CD4-positive, alpha-beta T cell treated with Interleukin-17A for 1 hour (primary cell): ENCODE measurements at regions not wholly inside any gene's neighbourhood (a gene's known extent, or its start where the extent isn't known, plus 50 kb on each side); places are given as distances from the start of the nearest gene placed in this dataset.
"Not testable (repeated sequence)": the region's sequence is repeated elsewhere in the genome, so short reads cannot be mapped to it uniquely, and the experiment has no call there.

Source experiments
- DNase-seq: peaks from one replicate; pipeline ENCODE4 v3.0.0-alpha.2; 2020

GRCh38 chr1:83457735-83458248 lies 541.1 kb downstream of the TTLL7 start:
- DNase-seq = not testable (repeated sequence)

DNA sequence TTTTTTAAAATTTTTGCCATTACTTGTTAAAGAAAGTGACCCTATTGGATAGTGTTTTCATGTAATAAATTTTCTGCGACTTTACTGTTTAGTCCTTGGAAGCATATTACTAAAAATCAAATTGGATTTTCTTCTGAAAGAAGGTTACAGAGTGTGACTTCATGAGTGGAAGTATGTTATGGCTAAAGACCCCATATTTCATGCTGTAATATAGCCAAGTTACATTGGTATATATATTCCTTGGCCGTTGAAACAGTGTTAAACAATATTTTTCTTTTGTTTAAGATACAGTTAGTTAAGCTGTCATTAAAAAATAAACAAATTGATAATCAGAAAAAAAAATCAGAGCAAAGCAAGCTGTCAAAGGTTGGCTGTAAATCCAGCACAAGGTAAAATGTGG lies 541.7 kb downstream of the TTLL7 start:
- DNase-seq = not testable (repeated sequence)

DNA sequence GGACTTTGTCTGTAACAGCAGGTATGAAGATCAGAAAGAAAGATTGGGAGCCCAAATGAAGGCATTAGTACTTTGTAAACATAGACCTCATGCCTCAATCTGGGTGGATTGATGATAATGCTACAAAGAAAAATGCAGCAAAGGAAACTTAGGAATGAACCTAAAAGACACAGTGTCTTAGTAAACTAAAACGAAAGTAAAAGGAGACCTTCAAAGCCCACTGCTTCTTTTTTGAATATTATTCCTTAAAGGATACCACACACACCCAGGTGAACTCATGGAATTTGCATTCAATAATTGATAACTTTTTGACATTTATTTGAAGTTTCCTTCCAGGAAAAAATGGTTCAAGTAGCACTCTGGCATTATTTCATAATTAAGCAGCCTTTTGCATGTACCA lies 543.2 kb downstream of the TTLL7 start:
- DNase-seq = not testable (repeated sequence)

DNA sequence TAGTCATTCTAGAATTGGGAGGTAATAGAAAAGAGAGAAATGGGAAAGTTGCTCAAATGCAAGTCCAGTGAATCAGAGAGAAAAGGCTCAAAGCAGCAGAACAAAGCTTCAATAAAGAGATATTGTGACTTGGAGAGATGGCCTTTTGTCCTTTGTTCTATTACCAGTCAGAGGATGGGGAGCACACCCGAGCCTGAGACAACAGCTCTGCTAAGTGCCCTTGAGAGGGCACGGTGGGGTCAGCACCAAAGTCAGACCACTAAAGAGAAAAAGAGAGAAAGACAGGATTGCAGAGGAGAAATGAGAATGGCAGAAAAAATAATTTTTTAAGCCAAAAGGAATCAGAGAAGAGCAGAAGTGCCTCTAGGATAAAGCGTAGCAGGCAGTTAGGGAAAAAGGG lies 553.1 kb downstream of the TTLL7 start:
- not testable (repeated sequence) for DNase-seq

GRCh38 chr1:83442412-83442811 lies 556.5 kb downstream of the TTLL7 start:
- not testable (repeated sequence) for DNase-seq

GRCh38 chr1:83440586-83440985 lies 558.3 kb downstream of the TTLL7 start:
- DNase-seq = not testable (repeated sequence)

- not testable (repeated sequence) for DNase-seq
Observed at GRCh38 chr1:83440021-83440420, 558.9 kb downstream of the TTLL7 start.

DNA sequence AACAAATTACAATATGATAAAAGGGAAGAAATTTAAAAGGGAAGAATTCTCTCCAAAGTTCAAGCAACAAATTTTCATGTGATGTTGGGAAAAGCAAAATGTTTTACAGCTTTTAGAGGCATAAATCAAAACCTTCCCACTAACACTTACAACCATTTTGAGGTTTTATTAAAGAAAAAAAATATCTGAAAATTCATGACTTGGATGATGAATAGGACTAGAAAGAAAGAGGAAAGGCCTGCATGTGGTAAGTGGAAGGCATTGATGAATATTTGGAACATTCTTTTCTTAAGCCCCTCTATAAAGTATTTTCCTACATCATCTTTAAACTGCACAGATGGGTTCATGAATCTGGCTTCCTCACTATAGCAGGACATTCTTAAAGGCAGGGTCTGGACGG lies 560.6 kb downstream of the TTLL7 start:
- not testable (repeated sequence) for DNase-seq

GRCh38 chr1:83435336-83435735 lies 563.6 kb downstream of the TTLL7 start:
- DNase-seq = not testable (repeated sequence)

- not testable (repeated sequence) for DNase-seq
Observed at GRCh38 chr1:83427566-83427965, 571.4 kb downstream of the TTLL7 start.

- DNase-seq = not testable (repeated sequence)
Observed at GRCh38 chr1:83423382-83423781, 575.5 kb downstream of the TTLL7 start.

GRCh38 chr1:83418558-83418957 lies 580.4 kb downstream of the TTLL7 start:
- no peak for DNase-seq

- DNase-seq = not testable (repeated sequence)
Observed at GRCh38 chr1:83413839-83414107, 585.2 kb downstream of the TTLL7 start.

DNA sequence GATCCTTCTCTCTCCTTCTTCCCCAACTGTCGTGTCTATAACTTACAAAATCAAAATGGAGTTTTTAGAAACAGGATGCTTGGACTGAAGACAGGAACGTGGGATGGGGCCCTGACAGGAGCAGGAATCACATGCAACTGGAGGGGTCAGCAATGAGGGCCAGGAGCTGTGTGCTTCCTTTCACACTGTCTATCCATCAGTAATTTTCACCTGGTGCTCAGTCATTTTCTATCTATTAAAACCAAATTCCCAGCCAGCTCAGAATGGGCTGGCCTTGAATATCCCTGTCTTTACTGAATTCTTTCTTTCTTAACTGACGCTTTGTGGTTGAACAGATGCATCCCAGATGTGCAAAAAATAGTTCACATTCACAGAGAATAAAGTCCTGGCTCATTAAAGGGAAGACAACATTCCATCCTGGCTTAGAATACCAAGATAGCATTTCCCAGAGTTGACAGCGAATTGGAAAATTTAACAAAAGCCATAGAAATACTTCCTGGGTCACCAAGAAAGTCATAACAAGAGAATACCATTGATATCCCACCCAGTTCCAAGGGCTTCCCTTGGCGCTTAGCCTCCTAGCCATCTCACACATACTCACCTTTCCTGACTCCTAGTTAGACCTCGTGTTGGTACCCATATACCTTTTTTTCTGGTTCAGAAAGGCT lies 588.1 kb downstream of the TTLL7 start:
- DNase-seq = not testable (repeated sequence)

DNA sequence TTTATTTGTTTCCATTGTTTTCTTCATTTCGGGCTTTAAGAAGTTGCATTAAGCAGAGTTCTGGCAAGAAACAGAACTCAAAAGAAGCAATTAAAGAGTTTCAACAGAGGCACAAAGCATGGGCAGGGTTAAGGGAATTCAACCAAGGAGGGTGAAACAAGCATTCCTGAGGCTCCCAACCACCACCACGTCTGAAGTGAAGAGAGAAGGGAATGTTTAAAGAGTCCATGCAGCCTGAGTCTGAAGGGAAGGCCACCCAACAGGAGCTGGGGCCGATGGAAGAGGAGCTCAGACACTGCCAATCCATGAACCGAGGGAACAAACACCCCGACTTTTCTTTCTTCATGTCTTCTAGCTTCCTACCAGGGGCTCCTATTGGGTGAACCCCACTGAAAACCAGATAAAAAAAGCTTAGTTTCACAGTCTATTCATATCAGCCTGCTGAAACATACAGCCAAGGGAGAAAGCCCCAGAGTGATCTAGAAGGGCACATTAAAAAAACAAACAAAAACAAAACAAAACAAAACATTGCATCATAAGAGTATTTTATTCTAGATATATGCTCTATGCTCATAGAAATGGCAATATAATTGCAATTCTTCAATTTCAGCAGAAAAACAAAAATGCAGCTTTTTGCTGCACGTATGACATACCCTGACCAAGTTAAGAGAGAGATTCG lies 592.1 kb downstream of the TTLL7 start:
- not testable (repeated sequence) for DNase-seq

- not testable (repeated sequence) for DNase-seq
Observed at GRCh38 chr1:83405789-83406188, 593.1 kb downstream of the TTLL7 start.

DNA sequence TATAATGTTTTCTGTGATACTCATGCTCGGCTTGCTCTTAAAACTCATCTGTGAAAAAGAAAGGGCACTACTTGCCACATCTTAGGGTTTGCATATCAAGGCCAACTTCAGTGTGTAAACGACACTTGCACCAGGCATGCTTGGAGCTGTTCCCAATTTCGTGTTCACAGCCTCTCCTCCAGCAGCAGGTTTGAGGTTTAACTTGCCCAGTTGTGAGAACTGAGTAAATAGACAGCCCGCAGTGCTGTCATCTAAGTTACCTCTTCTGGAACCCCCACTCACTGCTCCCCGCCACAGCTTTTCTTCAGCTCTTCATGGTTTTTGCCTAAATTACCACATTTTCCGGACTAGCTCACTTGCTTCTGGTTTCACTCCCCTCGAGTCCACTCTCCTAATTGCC lies 595.4 kb downstream of the TTLL7 start:
- not testable (repeated sequence) for DNase-seq

- not testable (repeated sequence) for DNase-seq
Observed at GRCh38 chr1:83401146-83401545, 597.8 kb downstream of the TTLL7 start.

- not testable (repeated sequence) for DNase-seq
Observed at GRCh38 chr1:83400173-83400572, 598.8 kb downstream of the TTLL7 start.

DNA sequence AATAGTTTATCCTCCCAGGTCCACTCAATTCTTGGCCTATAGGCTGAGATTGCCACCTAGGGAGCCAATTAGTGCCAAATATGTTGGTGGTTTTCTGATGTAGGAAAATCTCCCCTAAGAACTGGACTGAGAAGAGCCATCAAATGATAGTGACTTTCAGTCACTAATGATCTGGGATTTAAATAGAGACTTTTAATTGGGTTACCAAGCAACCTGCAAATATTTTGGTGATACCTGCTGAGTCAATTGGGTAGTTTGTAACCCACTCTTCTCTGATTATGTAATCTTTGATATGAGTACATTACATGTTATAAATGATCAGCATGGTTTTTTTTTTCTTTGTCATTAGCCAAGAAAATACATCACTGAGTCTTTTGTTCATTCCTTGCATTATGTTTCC lies 600.8 kb downstream of the TTLL7 start:
- DNase-seq = not testable (repeated sequence)

DNA sequence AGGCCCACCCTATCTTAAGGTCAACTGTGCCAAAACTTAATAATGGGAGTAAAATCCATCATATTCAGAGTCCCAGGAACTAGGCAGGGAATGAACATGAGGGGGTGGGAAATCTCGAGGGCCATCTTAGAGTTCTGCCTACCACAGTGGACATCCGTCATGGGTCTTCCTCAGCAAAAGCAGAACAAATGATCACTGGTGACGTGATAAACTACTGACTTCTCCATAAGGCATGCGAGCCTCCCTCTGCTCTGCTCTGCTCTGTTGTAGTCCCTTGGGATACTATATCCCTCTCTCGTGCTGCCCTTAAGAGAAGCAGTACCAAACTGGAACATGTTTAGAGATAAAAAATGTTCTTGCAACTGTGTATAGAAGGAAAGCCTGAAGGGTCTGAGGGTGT lies 603.8 kb downstream of the TTLL7 start:
- DNase-seq = not testable (repeated sequence)

DNA sequence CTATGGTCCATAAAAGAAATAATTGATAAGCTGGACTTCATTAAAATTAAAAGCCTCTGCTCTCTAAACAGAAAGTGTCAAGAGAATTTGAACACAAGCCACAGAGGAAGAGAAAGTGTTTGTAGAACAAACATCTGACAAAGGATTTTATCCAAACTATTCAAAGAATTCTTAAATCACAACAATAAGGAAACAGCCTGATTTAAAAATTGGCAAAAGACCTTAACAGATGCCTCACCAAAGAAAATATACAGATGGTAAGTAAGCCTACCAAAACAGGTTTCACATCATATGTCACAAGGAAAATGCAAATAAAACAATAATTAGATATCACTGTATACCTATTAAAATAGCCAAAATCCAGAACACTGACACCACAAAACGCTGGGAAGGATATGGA lies 612.0 kb downstream of the TTLL7 start:
- not testable (repeated sequence) for DNase-seq

DNA sequence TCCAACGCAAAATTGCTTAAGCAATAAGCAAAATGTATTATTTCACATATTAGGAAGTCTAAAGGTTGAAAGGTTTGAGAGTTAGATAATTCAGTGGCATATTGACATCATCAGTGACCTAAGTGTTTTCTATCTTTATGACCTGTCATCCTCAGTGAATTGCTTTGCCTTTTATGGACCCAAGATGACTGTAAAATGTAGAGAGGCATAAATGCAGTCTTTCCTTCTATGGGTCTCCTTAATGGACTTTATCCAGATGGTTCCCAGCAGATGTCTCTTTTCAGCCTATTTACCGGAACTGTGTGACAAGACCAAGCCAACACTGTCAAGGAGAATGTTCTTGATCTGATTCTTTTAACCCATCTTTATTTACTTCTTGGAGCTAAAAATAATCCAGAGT lies 615.8 kb downstream of the TTLL7 start:
- DNase-seq = not testable (repeated sequence)

DNA sequence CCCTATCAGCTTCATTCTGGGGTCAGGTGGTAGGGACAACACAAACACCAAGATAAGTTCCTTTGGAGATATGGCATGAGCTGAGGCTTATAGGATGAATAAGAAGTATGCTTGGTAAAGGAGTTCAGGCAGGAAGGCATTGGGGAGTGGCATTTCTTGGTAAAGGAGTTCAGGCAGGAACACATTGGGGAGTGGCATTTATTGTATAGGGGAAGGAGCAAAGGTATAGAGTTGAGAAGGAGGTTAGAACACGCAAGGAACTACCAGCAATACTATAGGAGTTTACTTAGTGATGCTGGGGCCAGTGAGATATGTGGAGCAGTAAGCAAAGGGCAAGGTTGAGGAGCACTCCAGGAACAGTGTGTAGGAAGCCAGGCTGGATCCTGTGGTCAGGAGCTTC lies 625.9 kb downstream of the TTLL7 start:
- not testable (repeated sequence) for DNase-seq
